ENCODE measurements at regions not wholly inside any gene's neighbourhood (a gene's known extent, or its start where the extent isn't known, plus 50 kb on each side); places are given as distances from the start of the nearest gene placed in this dataset.
"Not testable (repeated sequence)": the region's sequence is repeated elsewhere in the genome, so short reads cannot be mapped to it uniquely, and the experiment has no call there.

DNA sequence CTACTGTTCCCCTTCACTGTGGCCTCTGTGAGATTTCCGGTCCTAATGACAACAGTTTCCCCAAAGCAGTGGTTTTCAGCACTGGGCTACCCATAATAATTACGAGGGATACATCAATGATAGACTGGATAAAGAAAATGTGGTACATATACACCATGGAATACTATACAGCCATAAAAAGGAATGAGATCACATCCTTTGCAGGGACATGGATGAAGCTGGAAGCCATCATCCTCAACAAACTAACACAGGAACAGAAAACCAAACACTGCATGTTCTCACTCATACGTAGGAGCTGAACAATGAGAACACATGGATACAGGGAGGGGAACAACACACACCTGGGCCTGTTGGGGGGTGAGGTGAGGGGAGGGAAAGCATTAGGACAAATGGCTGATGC, 53.3 kb upstream of the NANOS1 start:
- TF ChIP-seq, protein P1, sequence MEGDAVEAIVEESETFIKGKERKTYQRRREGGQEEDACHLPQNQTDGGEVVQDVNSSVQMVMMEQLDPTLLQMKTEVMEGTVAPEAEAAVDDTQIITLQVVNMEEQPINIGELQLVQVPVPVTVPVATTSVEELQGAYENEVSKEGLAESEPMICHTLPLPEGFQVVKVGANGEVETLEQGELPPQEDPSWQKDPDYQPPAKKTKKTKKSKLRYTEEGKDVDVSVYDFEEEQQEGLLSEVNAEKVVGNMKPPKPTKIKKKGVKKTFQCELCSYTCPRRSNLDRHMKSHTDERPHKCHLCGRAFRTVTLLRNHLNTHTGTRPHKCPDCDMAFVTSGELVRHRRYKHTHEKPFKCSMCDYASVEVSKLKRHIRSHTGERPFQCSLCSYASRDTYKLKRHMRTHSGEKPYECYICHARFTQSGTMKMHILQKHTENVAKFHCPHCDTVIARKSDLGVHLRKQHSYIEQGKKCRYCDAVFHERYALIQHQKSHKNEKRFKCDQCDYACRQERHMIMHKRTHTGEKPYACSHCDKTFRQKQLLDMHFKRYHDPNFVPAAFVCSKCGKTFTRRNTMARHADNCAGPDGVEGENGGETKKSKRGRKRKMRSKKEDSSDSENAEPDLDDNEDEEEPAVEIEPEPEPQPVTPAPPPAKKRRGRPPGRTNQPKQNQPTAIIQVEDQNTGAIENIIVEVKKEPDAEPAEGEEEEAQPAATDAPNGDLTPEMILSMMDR (IDR thresholded peaks at IDR 0.05): not testable (repeated sequence)
- TF ChIP-seq EP300, POLR2A, POLR2AphosphoS5 (IDR thresholded peaks at IDR 0.05): not testable (repeated sequence)

Measured in gastroesophageal sphincter (tissue), 3 donors.